Endothelial cell of umbilical vein (primary cell): ENCODE measurements at regions not wholly inside any gene's neighbourhood (a gene's known extent, or its start where the extent isn't known, plus 50 kb on each side); places are given as distances from the start of the nearest gene placed in this dataset.

ENCODE experiments used
- EZH2 ChIP-seq: IDR thresholded peaks from 2 replicates; pipeline ENCODE4 v1.6.1; 2012; ENCODE audit warnings: borderline replicate concordance, low read depth, mild to moderate bottlenecking, moderate library complexity, low read length, inconsistent platforms; ENCODE audit not compliant: severe bottlenecking
- MYC ChIP-seq: IDR thresholded peaks from one replicate; pipeline ENCODE4 v1.6.1; 2011; ENCODE audit warnings: mild to moderate bottlenecking, low read depth, low read length
- POLR2AphosphoS5 ChIP-seq: IDR thresholded peaks from 2 replicates; pipeline ENCODE4 v1.6.1; 2012; ENCODE audit warnings: low read depth, mild to moderate bottlenecking, control low read depth, low read length, moderate library complexity; ENCODE audit not compliant: insufficient read depth
- TF ChIP-seq, protein P1 (sequence below), 2 donors: IDR thresholded peaks; 1 replicate in 1 of 2; 2 replicates in 1 of 2; pipeline ENCODE4 v1.5.1; 2011; ENCODE audit warnings: low read length in 2 of 2, mild to moderate bottlenecking in 2 of 2, moderate library complexity in 2 of 2, control low read depth in 1 of 2, inconsistent platforms in 1 of 2, low read depth in 1 of 2; ENCODE audit not compliant: insufficient read depth in 1 of 2; ENCODE audit errors: extremely low read depth in 1 of 2

DNA sequence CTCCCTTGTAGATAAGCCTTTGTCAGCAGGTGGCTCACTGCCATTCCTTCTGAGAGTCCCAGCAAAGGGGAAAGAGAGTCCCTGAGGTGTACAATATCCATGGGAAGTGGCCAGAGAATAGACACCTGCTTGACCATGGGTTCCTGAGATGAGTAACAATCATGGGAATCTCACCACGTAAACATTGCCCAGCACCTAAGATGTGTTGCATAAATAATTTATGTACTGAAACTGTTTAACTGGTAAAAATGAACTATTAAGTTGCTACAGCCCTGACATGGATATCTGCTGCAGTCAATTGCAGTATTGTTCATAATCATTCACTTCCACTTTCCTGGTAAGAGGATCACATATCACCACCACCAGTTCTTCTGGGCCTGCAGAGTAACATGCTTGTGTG, 123.8 kb upstream of the INHBA start:
- TF ChIP-seq, protein P1, sequence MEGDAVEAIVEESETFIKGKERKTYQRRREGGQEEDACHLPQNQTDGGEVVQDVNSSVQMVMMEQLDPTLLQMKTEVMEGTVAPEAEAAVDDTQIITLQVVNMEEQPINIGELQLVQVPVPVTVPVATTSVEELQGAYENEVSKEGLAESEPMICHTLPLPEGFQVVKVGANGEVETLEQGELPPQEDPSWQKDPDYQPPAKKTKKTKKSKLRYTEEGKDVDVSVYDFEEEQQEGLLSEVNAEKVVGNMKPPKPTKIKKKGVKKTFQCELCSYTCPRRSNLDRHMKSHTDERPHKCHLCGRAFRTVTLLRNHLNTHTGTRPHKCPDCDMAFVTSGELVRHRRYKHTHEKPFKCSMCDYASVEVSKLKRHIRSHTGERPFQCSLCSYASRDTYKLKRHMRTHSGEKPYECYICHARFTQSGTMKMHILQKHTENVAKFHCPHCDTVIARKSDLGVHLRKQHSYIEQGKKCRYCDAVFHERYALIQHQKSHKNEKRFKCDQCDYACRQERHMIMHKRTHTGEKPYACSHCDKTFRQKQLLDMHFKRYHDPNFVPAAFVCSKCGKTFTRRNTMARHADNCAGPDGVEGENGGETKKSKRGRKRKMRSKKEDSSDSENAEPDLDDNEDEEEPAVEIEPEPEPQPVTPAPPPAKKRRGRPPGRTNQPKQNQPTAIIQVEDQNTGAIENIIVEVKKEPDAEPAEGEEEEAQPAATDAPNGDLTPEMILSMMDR (IDR thresholded peaks at IDR 0.05; ENCODE audit: extremely low read depth in 1 of 2, insufficient read depth in 1 of 2, low read depth in 1 of 2, low read length in 2 of 2), result no peak
- TF ChIP-seq EZH2 (no peak), MYC (no peak), POLR2AphosphoS5 (no peak)
